Upper lobe of left lung (tissue), 4 donors: ENCODE measurements at regions not wholly inside any gene's neighbourhood (a gene's known extent, or its start where the extent isn't known, plus 50 kb on each side); places are given as distances from the start of the nearest gene placed in this dataset.

Experiments used
- EP300 ChIP-seq, 4 donors: sonication (generic); formaldehyde crosslinking; IDR thresholded peaks; one replicate each; pipeline ENCODE4 v1.5.1; 2017; ENCODE audit warnings: antibody characterized with exemption in 4 of 4, control low read depth in 2 of 4
- POLR2A ChIP-seq, 4 donors: fragments of 450-650 bp; IDR thresholded peaks; one replicate each; pipeline ENCODE4 v1.5.1; 2016 to 2017; ENCODE audit warnings: antibody characterized with exemption in 4 of 4, mild to moderate bottlenecking in 2 of 4

GRCh38 chr7:46847126-46847525, 734.8 kb downstream of the TNS3 start:
- TF ChIP-seq EP300 (IDR thresholded peaks at IDR 0.05) (no peak), POLR2A (IDR thresholded peaks at IDR 0.05) (no peak)
